Vagina (tissue), 2 donors: ENCODE measurements at regions not wholly inside any gene's neighbourhood (a gene's known extent, or its start where the extent isn't known, plus 50 kb on each side); places are given as distances from the start of the nearest gene placed in this dataset.

ENCODE experiments used
- DNase-seq, 2 donors: peaks; one replicate each; pipeline ENCODE4 v3.0.0-alpha.2; 2017; ENCODE audit errors: extremely low spot score in 2 of 2
- H3K27ac ChIP-seq: fragments of 200-600 bp; sonication (generic); one replicate; pipeline ENCODE4 v1.5.1; 2019
- H3K27me3 ChIP-seq: fragments of 200-600 bp; sonication (generic); one replicate; pipeline ENCODE4 v1.5.1; 2019
- H3K36me3 ChIP-seq, 2 donors: fragments of 200-600 bp; sonication (generic); one replicate each; pipeline ENCODE4 v1.5.1; 2017 to 2019
- H3K4me1 ChIP-seq: fragments of 200-600 bp; sonication (generic); one replicate; pipeline ENCODE4 v1.5.1; 2019
- H3K4me3 ChIP-seq, 2 donors: fragments of 200-600 bp; sonication (generic); 1 replicate in 1 of 2; 2 replicates in 1 of 2; pipeline ENCODE4 v1.5.1; 2016 to 2019
- H3K9me3 ChIP-seq: fragments of 200-600 bp; sonication (generic); one replicate; pipeline ENCODE4 v1.5.1; 2019
- POLR2A ChIP-seq, 2 donors: fragments of 450-650 bp; IDR thresholded peaks; one replicate each; pipeline ENCODE4 v1.6.1; 2017; ENCODE audit warnings: antibody characterized with exemption in 2 of 2, mild to moderate bottlenecking in 2 of 2, moderate library complexity in 2 of 2
- POLR2AphosphoS5 ChIP-seq, 2 donors: sonication (generic); formaldehyde crosslinking; IDR thresholded peaks; one replicate each; pipeline ENCODE4 v1.9.0; 2017; ENCODE audit warnings: antibody characterized with exemption in 2 of 2, mild to moderate bottlenecking in 2 of 2, low read depth in 1 of 2; ENCODE audit not compliant: insufficient read depth in 1 of 2
- intact Hi-C: fragments of 100-400 bp; cut with DNase I; formaldehyde crosslinking; loops from one replicate; pipeline ENCODE4 v1.15.1; 2023
- TF ChIP-seq, protein P1 (sequence below), 3 experiments: fragments of 450-650 bp in 2 of 3; fragments of 200-600 bp in 1 of 3; sonication (generic) in 1 of 3; IDR thresholded peaks; one replicate each; pipeline ENCODE4 v1.5.1; 2017 to 2019; ENCODE audit warnings: antibody characterized with exemption in 3 of 3, mild to moderate bottlenecking in 2 of 3, moderate library complexity in 2 of 3

DNA sequence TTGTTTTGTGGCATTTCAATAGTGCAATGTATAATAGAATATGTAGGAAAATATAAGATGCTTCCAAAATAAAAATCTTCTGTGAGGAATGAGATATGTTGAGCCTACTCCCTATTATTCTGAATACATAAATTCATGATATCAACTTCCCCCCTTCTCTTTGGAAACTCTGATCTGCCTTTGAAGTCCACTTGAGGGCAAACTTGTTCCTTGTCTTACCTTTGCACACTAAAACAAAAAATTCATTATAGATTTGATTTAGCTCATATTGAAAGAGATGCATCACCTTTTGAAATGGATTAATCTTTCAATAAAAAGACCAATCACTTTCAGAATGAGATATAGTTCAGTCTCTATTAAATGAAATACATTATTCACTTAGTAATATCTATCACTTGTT is 580.7 kb upstream of the ADGRL4 start:
- H3K9me3 ChIP-seq = no peaks in the 10 kb centered on the region
- no peak overlapping the region for H3K27ac ChIP-seq
- H3K27me3 ChIP-seq = no peaks in the 10 kb centered on the region
- H3K36me3 ChIP-seq = no peaks in the 10 kb centered on the region
- H3K4me3 ChIP-seq = no peak overlapping the region
- H3K4me1 ChIP-seq = no peaks in the 10 kb centered on the region
- no peak for DNase-seq
- intact Hi-C loops = no loop called here
- TF ChIP-seq, protein P1, sequence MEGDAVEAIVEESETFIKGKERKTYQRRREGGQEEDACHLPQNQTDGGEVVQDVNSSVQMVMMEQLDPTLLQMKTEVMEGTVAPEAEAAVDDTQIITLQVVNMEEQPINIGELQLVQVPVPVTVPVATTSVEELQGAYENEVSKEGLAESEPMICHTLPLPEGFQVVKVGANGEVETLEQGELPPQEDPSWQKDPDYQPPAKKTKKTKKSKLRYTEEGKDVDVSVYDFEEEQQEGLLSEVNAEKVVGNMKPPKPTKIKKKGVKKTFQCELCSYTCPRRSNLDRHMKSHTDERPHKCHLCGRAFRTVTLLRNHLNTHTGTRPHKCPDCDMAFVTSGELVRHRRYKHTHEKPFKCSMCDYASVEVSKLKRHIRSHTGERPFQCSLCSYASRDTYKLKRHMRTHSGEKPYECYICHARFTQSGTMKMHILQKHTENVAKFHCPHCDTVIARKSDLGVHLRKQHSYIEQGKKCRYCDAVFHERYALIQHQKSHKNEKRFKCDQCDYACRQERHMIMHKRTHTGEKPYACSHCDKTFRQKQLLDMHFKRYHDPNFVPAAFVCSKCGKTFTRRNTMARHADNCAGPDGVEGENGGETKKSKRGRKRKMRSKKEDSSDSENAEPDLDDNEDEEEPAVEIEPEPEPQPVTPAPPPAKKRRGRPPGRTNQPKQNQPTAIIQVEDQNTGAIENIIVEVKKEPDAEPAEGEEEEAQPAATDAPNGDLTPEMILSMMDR (IDR thresholded peaks at IDR 0.05) = no peak
- TF ChIP-seq POLR2AphosphoS5 (IDR thresholded peaks at IDR 0.05; ENCODE audit: insufficient read depth in 1 of 2, low read depth in 1 of 2) (no peak), POLR2A (IDR thresholded peaks at IDR 0.05) (no peak)

DNA sequence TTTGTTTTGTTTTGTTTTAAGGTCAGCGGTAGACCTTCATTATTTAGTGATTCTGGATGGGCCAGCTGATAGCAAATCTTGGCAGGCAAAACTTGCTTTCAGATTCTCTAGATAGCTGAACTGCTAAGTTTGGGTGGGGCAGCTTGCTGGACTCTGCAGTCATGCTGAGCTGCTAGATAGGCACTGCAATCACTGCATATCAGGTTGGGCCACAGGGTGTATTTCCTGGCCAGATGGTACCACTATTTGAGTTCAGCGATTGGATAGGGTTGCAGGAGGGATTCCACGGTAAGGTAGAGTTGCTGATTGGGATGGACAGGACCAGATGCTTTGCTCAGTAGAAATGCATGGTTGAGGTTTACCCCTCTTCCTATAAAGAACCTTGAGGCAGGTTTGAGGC is 579.3 kb upstream of the ADGRL4 start:
- H3K4me3 ChIP-seq = no peak overlapping the region
- H3K4me1 ChIP-seq = no peaks in the 10 kb centered on the region
- H3K27me3 ChIP-seq = no peaks in the 10 kb centered on the region
- no peak overlapping the region for H3K27ac ChIP-seq
- intact Hi-C loops = no loop called here
- no peaks in the 10 kb centered on the region for H3K36me3 ChIP-seq
- no peaks in the 10 kb centered on the region for H3K9me3 ChIP-seq
- no peak for TF ChIP-seq POLR2AphosphoS5 (IDR thresholded peaks at IDR 0.05; ENCODE audit: insufficient read depth in 1 of 2, low read depth in 1 of 2)
- TF ChIP-seq POLR2A (IDR thresholded peaks at IDR 0.05) = no peak
- TF ChIP-seq, protein P1 (IDR thresholded peaks at IDR 0.05) = no peak
- DNase-seq = no peak

DNA sequence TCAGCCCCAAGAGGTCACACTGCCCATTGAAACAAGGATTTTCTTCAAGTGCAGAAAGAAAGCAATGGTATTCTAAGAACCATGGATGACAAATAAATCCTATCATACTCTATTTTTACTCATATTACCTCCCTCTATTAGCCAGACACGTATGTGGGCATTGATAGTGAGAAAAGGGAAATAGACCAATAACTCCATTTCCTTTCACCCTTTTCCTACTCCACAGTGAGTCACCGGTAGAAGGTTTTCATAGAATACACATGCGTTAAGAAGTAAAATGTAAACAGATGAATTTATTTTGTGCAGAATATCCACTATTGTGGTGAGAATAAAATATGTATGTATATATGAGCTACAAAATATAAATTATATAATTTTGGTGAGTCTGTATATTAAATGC is 568.9 kb upstream of the ADGRL4 start:
- H3K4me3 ChIP-seq = no peak overlapping the region
- H3K36me3 ChIP-seq = no peaks in the 10 kb centered on the region
- intact Hi-C loops = no loop called here
- no peak for DNase-seq
- H3K27ac ChIP-seq = no peak overlapping the region
- H3K4me1 ChIP-seq = no peaks in the 10 kb centered on the region
- no peaks in the 10 kb centered on the region for H3K27me3 ChIP-seq
- H3K9me3 ChIP-seq = no peaks in the 10 kb centered on the region
- TF ChIP-seq POLR2A (IDR thresholded peaks at IDR 0.05) (no peak), POLR2AphosphoS5 (IDR thresholded peaks at IDR 0.05; ENCODE audit: insufficient read depth in 1 of 2, low read depth in 1 of 2) (no peak)
- TF ChIP-seq, protein P1 (IDR thresholded peaks at IDR 0.05) = no peak

DNA sequence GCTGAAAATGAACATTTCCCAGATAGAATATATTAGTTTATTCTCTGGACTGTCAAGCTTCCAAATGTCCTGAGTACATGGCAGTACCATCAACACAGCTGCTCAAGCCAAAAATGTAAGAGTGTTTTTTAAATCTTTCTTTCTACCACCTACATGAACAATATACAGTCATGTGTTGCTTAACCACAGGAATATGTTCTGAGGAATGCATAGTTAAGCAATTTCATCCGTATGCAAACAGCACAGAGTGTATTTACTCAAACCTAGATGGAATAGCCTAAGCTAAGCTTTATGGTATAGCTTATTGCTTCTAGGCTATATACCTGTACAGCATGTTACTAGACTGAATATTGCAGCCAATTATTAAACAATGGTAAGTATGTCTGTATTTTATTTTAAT is 561.9 kb upstream of the ADGRL4 start:
- DNase-seq = no peak
- Histone ChIP-seq H3K9me3 (no peaks in the 10 kb centered on the region), H3K36me3 (no peaks in the 10 kb centered on the region), H3K27ac (no peak overlapping the region), H3K4me1 (no peaks in the 10 kb centered on the region), H3K27me3 (no peaks in the 10 kb centered on the region), H3K4me3 (no peak overlapping the region)
- intact Hi-C loops = no loop called here
- TF ChIP-seq POLR2AphosphoS5 (IDR thresholded peaks at IDR 0.05; ENCODE audit: insufficient read depth in 1 of 2, low read depth in 1 of 2) = no peak
- TF ChIP-seq, protein P1 (IDR thresholded peaks at IDR 0.05) = no peak
- no peak for TF ChIP-seq POLR2A (IDR thresholded peaks at IDR 0.05)

DNA sequence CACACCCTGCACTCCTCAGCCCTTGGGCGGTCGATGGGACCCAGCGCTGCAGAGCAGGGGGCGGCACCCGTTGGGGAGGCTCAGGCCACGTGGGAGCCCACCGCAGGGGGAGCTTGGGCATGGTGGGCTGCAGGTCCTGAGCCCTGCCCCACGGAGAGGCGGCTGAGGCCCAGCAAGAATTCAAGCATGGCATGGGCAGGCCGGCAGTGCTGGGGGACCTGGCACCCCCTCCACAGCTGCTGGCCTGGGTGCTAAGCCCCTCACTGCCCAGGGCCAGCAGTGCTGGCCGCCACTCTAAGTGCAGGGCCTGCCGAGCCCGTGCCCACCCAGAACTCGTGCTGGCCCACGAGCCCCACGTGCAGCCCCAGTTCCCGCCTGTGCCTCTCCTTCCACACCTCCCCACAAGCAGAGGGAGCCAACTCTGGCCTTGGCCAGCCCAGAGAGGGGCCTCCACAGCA is 555.0 kb upstream of the ADGRL4 start:
- H3K27me3 ChIP-seq = no peaks in the 10 kb centered on the region
- H3K36me3 ChIP-seq = no peaks in the 10 kb centered on the region
- no peak overlapping the region for H3K4me3 ChIP-seq
- H3K4me1 ChIP-seq = no peaks in the 10 kb centered on the region
- intact Hi-C loops = no loop called here
- no peak overlapping the region for H3K27ac ChIP-seq
- no peaks in the 10 kb centered on the region for H3K9me3 ChIP-seq
- DNase-seq = no peak
- TF ChIP-seq POLR2A (IDR thresholded peaks at IDR 0.05) = no peak
- TF ChIP-seq, protein P1 (IDR thresholded peaks at IDR 0.05) = no peak
- TF ChIP-seq POLR2AphosphoS5 (IDR thresholded peaks at IDR 0.05; ENCODE audit: insufficient read depth in 1 of 2, low read depth in 1 of 2) = no peak
